H1 (cell line): ENCODE measurements at regions not wholly inside any gene's neighbourhood (a gene's known extent, or its start where the extent isn't known, plus 50 kb on each side); places are given as distances from the start of the nearest gene placed in this dataset.

Experiments used
- CTCF ChIA-PET: fragments of 300-600 bp; sonication (Branson Sonifier 250); formaldehyde crosslinking; loops from one replicate; lab custom pipeline; 2021; ENCODE audit not compliant: partially characterized antibody; lab: Charles Lee
- POLR2A ChIA-PET: fragments of 300-600 bp; sonication (Branson Sonifier 250); formaldehyde crosslinking; loops from one replicate; lab custom pipeline; 2021; ENCODE audit warnings: inconsistent platforms; ENCODE audit not compliant: partially characterized antibody; lab: Charles Lee
- DNase-seq, 2 experiments: peaks; one replicate each; pipeline versions ENCODE4 v3.0.0 to v3.0.0-alpha.2; 2010 to 2022; ENCODE audit warnings: low spot score in 2 of 2, low read depth in 1 of 2, mixed read lengths in 1 of 2
- FAIRE-seq: peaks from 2 replicates; lab custom pipeline; 2011; peaks lifted over from hg19 to GRCh38; lab: Jason Lieb, UNC
- H2AFZ ChIP-seq: 2 replicates; pipeline ENCODE4 v1.8.1; 2012; ENCODE audit warnings: low read length, inconsistent platforms
- H2AK5ac ChIP-seq: 2 replicates; pipeline ENCODE4 v1.6.1; 2013; ENCODE audit warnings: low read depth, low read length
- H2BK120ac ChIP-seq: replicated peaks from 2 replicates; pipeline ENCODE3; 2013; ENCODE audit warnings: low read depth, low read length, inconsistent platforms
- H2BK12ac ChIP-seq: 2 replicates; pipeline ENCODE4 v1.6.1; 2013; ENCODE audit warnings: low read depth, low read length
- H2BK15ac ChIP-seq: 2 replicates; pipeline ENCODE4 v1.6.1; 2013; ENCODE audit warnings: low read length
- H2BK20ac ChIP-seq: 2 replicates; pipeline ENCODE4 v1.6.1; 2013; ENCODE audit warnings: low read length
- H2BK5ac ChIP-seq: 2 replicates; pipeline ENCODE4 v1.6.1; 2013; ENCODE audit warnings: low read depth, low read length
- H3K14ac ChIP-seq: 2 replicates; pipeline ENCODE4 v1.6.1; 2013; ENCODE audit warnings: inconsistent platforms; ENCODE audit not compliant: insufficient read length
- H3K18ac ChIP-seq: 2 replicates; pipeline ENCODE4 v1.6.1; 2013; ENCODE audit warnings: low read length; ENCODE audit errors: extremely low read depth
- H3K23ac ChIP-seq: 2 replicates; pipeline ENCODE4 v1.6.1; 2013; ENCODE audit warnings: inconsistent platforms; ENCODE audit not compliant: insufficient read length
- H3K23me2 ChIP-seq: 2 replicates; pipeline ENCODE4 v1.6.1; 2013; ENCODE audit warnings: low read depth, low read length
- H3K27ac ChIP-seq: 2 replicates; pipeline ENCODE4 v1.6.1; 2011; ENCODE audit warnings: low read depth, low read length, inconsistent platforms
- H3K27me3 ChIP-seq, 4 experiments: replicated peaks in 1 of 4; 1 replicate in 1 of 4; 2 replicates in 3 of 4; pipeline versions ENCODE4 v1.6.1 to v1.8.1; 2011 to 2013; ENCODE audit warnings: low read length in 3 of 4, mild to moderate bottlenecking in 3 of 4, inconsistent platforms in 2 of 4, mixed read lengths in 2 of 4, moderate library complexity in 1 of 4; ENCODE audit not compliant: control insufficient read depth in 3 of 4, insufficient read depth in 3 of 4; ENCODE audit errors: extremely low read depth in 1 of 4
- H3K36me3 ChIP-seq, 4 experiments: 2 replicates each; pipeline versions ENCODE4 v1.6.1 to v1.8.1; 2011 to 2013; ENCODE audit warnings: mild to moderate bottlenecking in 4 of 4, low read length in 3 of 4, moderate library complexity in 2 of 4, control low read depth in 1 of 4, inconsistent platforms in 1 of 4; ENCODE audit not compliant: insufficient read depth in 4 of 4, control insufficient read depth in 2 of 4
- H3K4ac ChIP-seq: replicated peaks from 2 replicates; pipeline ENCODE3; 2013; ENCODE audit warnings: low read length, low read depth, mixed read lengths, inconsistent platforms; ENCODE audit not compliant: insufficient read length
- H3K4me1 ChIP-seq, 4 experiments: replicated peaks in 1 of 4; 1 replicate in 1 of 4; 2 replicates in 3 of 4; pipeline versions ENCODE4 v1.6.1 to v1.8.1; 2011 to 2013; ENCODE audit warnings: low read length in 3 of 4, inconsistent platforms in 2 of 4, mixed read lengths in 1 of 4; ENCODE audit not compliant: insufficient read depth in 4 of 4, control insufficient read depth in 3 of 4
- H3K4me2 ChIP-seq, 2 experiments: 2 replicates each; pipeline versions ENCODE4 v1.6.1 to v1.8.1; 2011 to 2013; ENCODE audit warnings: low read depth in 2 of 2, low read length in 2 of 2, control low read depth in 1 of 2, inconsistent platforms in 1 of 2, mild to moderate bottlenecking in 1 of 2; ENCODE audit not compliant: insufficient read depth in 1 of 2
- H3K4me3 ChIP-seq, 4 experiments: fragments of 200-600, 300-600 bp in 1 of 4; sonication (generic), shearing (Covaris generic), sonication (Bioruptor Twin) in 1 of 4; 2 replicates each; pipeline versions ENCODE4 v1.5.1 to v1.8.1; 2011 to 2016; ENCODE audit warnings: low read length in 4 of 4, low read depth in 3 of 4, control low read depth in 2 of 4, inconsistent platforms in 2 of 4, mild to moderate bottlenecking in 2 of 4, mixed read lengths in 1 of 4, moderate library complexity in 1 of 4; ENCODE audit not compliant: insufficient read depth in 2 of 4; ENCODE audit errors: extremely low read depth in 1 of 4
- H3K56ac ChIP-seq: replicated peaks from 2 replicates; pipeline ENCODE3; 2013; ENCODE audit warnings: low read depth, mild to moderate bottlenecking, mixed read lengths, low read length, inconsistent platforms; ENCODE audit not compliant: insufficient read length
- H3K79me1 ChIP-seq: 2 replicates; pipeline ENCODE4 v1.6.1; 2013; ENCODE audit warnings: low read depth, low read length, control low read depth
- H3K79me2 ChIP-seq, 2 experiments: 2 replicates each; pipeline versions ENCODE4 v1.6.1 to v1.8.1; 2012 to 2013; ENCODE audit warnings: low read length in 2 of 2, mild to moderate bottlenecking in 2 of 2, inconsistent platforms in 1 of 2; ENCODE audit not compliant: insufficient read depth in 2 of 2, control insufficient read depth in 1 of 2
- H3K9ac ChIP-seq, 4 experiments: replicated peaks in 1 of 4; 1 replicate in 1 of 4; 2 replicates in 3 of 4; pipeline versions ENCODE4 v1.6.1 to v1.8.1; 2011 to 2013; ENCODE audit warnings: low read depth in 3 of 4, low read length in 3 of 4, control low read depth in 2 of 4, mild to moderate bottlenecking in 2 of 4, moderate library complexity in 2 of 4, inconsistent platforms in 1 of 4; ENCODE audit errors: extremely low read depth in 1 of 4
- H3K9me3 ChIP-seq, 2 experiments: 2 replicates each; pipeline versions ENCODE4 v1.6.1 to v1.8.1; 2012 to 2013; ENCODE audit warnings: mild to moderate bottlenecking in 2 of 2, moderate library complexity in 2 of 2, control low read depth in 1 of 2, inconsistent platforms in 1 of 2, low read depth in 1 of 2, low read length in 1 of 2, mixed read lengths in 1 of 2; ENCODE audit not compliant: insufficient read depth in 2 of 2
- H4K20me1 ChIP-seq, 2 experiments: replicated peaks in 1 of 2; 2 replicates each; pipeline versions ENCODE3 to v1.8.1; 2011 to 2013; ENCODE audit warnings: inconsistent platforms in 2 of 2, low read length in 2 of 2, mild to moderate bottlenecking in 1 of 2; ENCODE audit not compliant: insufficient read depth in 2 of 2, control insufficient read depth in 1 of 2
- H4K5ac ChIP-seq: 2 replicates; pipeline ENCODE4 v1.6.1; 2013; ENCODE audit warnings: low read length, low read depth, mixed read lengths, inconsistent platforms; ENCODE audit not compliant: insufficient read length
- H4K8ac ChIP-seq: 2 replicates; pipeline ENCODE4 v1.8.0; 2013; ENCODE audit warnings: mild to moderate bottlenecking, moderate library complexity, low read length, inconsistent platforms; ENCODE audit not compliant: insufficient read depth; ENCODE audit errors: extremely low read depth
- H4K91ac ChIP-seq: replicated peaks from 2 replicates; pipeline ENCODE3; 2013; ENCODE audit warnings: low read length, mixed read lengths, inconsistent platforms; ENCODE audit not compliant: insufficient read length
- CBX5 ChIP-seq: fragments of 300-800, 300-1000 bp; sonication (generic); IDR thresholded peaks from 2 replicates; pipeline ENCODE4 v1.7.1; 2016; ENCODE audit warnings: antibody characterized with exemption, low read length, low read depth
- E2F6 ChIP-seq: IDR thresholded peaks from 2 replicates; pipeline ENCODE4 v1.6.1; 2012; ENCODE audit warnings: inconsistent platforms
- EZH2 ChIP-seq: fragments of 200-600 bp; sonication (generic); IDR thresholded peaks from 2 replicates; pipeline ENCODE4 v1.7.1; 2012; ENCODE audit warnings: low read depth, mild to moderate bottlenecking, moderate library complexity, low read length, inconsistent platforms; ENCODE audit not compliant: severe bottlenecking
- RAD21 ChIP-seq, 2 experiments: IDR thresholded peaks in 1 of 2; conservative IDR thresholded peaks in 1 of 2; 2 replicates each; pipeline ENCODE4 v1.6.1; 2011; ENCODE audit warnings: low read depth in 2 of 2, low read length in 2 of 2, improper control_type of control experiment in 1 of 2, inconsistent platforms in 1 of 2, mild to moderate bottlenecking in 1 of 2, moderate library complexity in 1 of 2
- WGBS, 2 experiments: shearing (Covaris generic) in 1 of 2; methylation state at CpG; one replicate each; pipeline versions ENCODE4 v1.1.6 to v1.1.7; 2013 to 2015; ENCODE audit warnings: low lambda C conversion rate in 2 of 2, mixed read lengths in 2 of 2, inconsistent platforms in 1 of 2, low coverage in 1 of 2, missing lambda C conversion rate in 1 of 2; ENCODE audit not compliant: insufficient replicate concordance in 2 of 2, insufficient coverage in 1 of 2, insufficient read length in 1 of 2; ENCODE audit errors: extremely low coverage in 1 of 2, missing lambda C conversion rate in 1 of 2; 5-methylcytosine and 5-hydroxymethylcytosine counted together

GRCh38 chr13:59459972-59460371 is 703.8 kb downstream of the DIAPH3 start:
- H3K14ac ChIP-seq = no peak overlapping the region
- H4K91ac ChIP-seq = no peak overlapping the region
- TF ChIP-seq EZH2 = no peak
- no peak for TF ChIP-seq CBX5
- TF ChIP-seq E2F6 = no peak
- peak; percentile 7 to 16; a peak in 2 of 4 replicates for TF ChIP-seq RAD21 (IDR thresholded peaks at IDR 0.05 in 1 of 2, conservative IDR thresholded peaks at IDR 0.05 in 1 of 2; ENCODE audit: low read depth in 2 of 2, low read length in 2 of 2)
- H3K27ac ChIP-seq = no peak overlapping the region
- no peak overlapping the region for H3K23ac ChIP-seq
- H2BK20ac ChIP-seq = peak overlapping the region; percentile 66; the same call in 1 of the 2 replicates
- no peaks in the 10 kb centered on the region for H3K27me3 ChIP-seq
- no peaks in the 10 kb centered on the region for H3K36me3 ChIP-seq
- no peak overlapping the region for H3K4ac ChIP-seq
- no peak overlapping the region for H3K56ac ChIP-seq
- DNase-seq (no peak), FAIRE-seq (no peak)
- no peak overlapping the region for H2BK15ac ChIP-seq
- no peaks in the 10 kb centered on the region for H3K23me2 ChIP-seq
- no peak overlapping the region for H2BK120ac ChIP-seq
- no peaks in the 10 kb centered on the region for H4K20me1 ChIP-seq
- no peak overlapping the region for H2BK5ac ChIP-seq
- no peak overlapping the region for H4K5ac ChIP-seq
- H3K79me2 ChIP-seq = no peaks in the 10 kb centered on the region
- ChIA-PET POLR2A (interaction anchor here (0.5 to 2.1 kb wide), 3 partner anchors 9 to 105 kb away, joined by 3 to 8 read pairs (median 3); no protein-coding TSS in a partner anchor), CTCF (interaction anchor here (0.8 to 2.4 kb wide), 12 partner anchors 11 to 850 kb away, joined by 3 to 9 read pairs (median 4); no protein-coding TSS in a partner anchor)
- H3K79me1 ChIP-seq = no peaks in the 10 kb centered on the region
- H3K18ac ChIP-seq = no peak overlapping the region
- H3K9me3 ChIP-seq = no peaks in the 10 kb centered on the region
- H3K9ac ChIP-seq = no peak overlapping the region
- 77% methylated on average over 2 of the region's 2 CpGs; no CpG with 5 or more reads in 1 of the 2 experiments for WGBS, 2 experiments
- no peak overlapping the region for H2AFZ ChIP-seq
- H3K4me2 ChIP-seq = no peak overlapping the region
- no peak overlapping the region for H4K8ac ChIP-seq
- H3K4me3 ChIP-seq = no peak overlapping the region
- H3K4me1 ChIP-seq = peaks cover 0 to 15% (median 5%) of the 10 kb centered on the region in 4 experiments; a peak in 2 of 7 replicates
- H2AK5ac ChIP-seq = no peak overlapping the region
- H2BK12ac ChIP-seq = no peak overlapping the region
